GM23248 (cell line): ENCODE measurements at regions not wholly inside any gene's neighbourhood (a gene's known extent, or its start where the extent isn't known, plus 50 kb on each side); places are given as distances from the start of the nearest gene placed in this dataset.

Experiments used
- DNase-seq: peaks from one replicate; pipeline ENCODE4 v3.0.0-alpha.2; 2015
- H2AFZ ChIP-seq: fragments of 200-600 bp; sonication (generic); 2 replicates; pipeline ENCODE4 v1.6.1; 2016; ENCODE audit warnings: antibody characterized with exemption
- H3F3A ChIP-seq: fragments of 200-600 bp; sonication (generic); 2 replicates; pipeline ENCODE4 v1.6.1; 2016; ENCODE audit warnings: mild to moderate bottlenecking, antibody characterized with exemption, mixed run types; ENCODE audit not compliant: insufficient read depth
- H3K27ac ChIP-seq: fragments of 200-600 bp; sonication (generic); 2 replicates; pipeline ENCODE4 v1.5.1; 2016; ENCODE audit warnings: mild to moderate bottlenecking
- H3K27me3 ChIP-seq: fragments of 200-600 bp; sonication (generic); replicated peaks from 2 replicates; pipeline ENCODE4 v1.6.1; 2016; ENCODE audit warnings: mild to moderate bottlenecking; ENCODE audit not compliant: insufficient read depth
- H3K36me3 ChIP-seq: fragments of 200-600 bp; sonication (generic); 2 replicates; pipeline ENCODE4 v1.6.1; 2016; ENCODE audit warnings: low read depth, mild to moderate bottlenecking
- H3K4me1 ChIP-seq: fragments of 200-600 bp; sonication (generic); 2 replicates; pipeline ENCODE4 v1.6.1; 2016; ENCODE audit warnings: mild to moderate bottlenecking; ENCODE audit not compliant: insufficient read depth
- H3K4me2 ChIP-seq: fragments of 200-600 bp; sonication (generic); one replicate; pipeline ENCODE4 v1.6.1; 2016; ENCODE audit warnings: mild to moderate bottlenecking; ENCODE audit not compliant: unreplicated experiment
- H3K4me3 ChIP-seq: fragments of 200-600 bp; sonication (generic); 2 replicates; pipeline ENCODE4 v1.5.1; 2016; ENCODE audit warnings: mild to moderate bottlenecking
- H3K79me2 ChIP-seq: fragments of 200-600 bp; sonication (generic); 2 replicates; pipeline ENCODE4 v1.6.1; 2016; ENCODE audit warnings: mild to moderate bottlenecking; ENCODE audit not compliant: insufficient read depth
- H3K9ac ChIP-seq: fragments of 200-600 bp; sonication (generic); 2 replicates; pipeline ENCODE4 v1.6.1; 2016; ENCODE audit warnings: mild to moderate bottlenecking
- H3K9me2 ChIP-seq: fragments of 200-600 bp; sonication (generic); 2 replicates; pipeline ENCODE4 v1.6.1; 2016; ENCODE audit warnings: mixed run types, mild to moderate bottlenecking, moderate library complexity; ENCODE audit not compliant: insufficient read depth
- H3K9me3 ChIP-seq: fragments of 200-600 bp; sonication (generic); one replicate; pipeline ENCODE4 v1.6.1; 2017; ENCODE audit warnings: low read depth
- H4K20me1 ChIP-seq: fragments of 200-600 bp; sonication (generic); 2 replicates; pipeline ENCODE4 v1.6.0; 2016; ENCODE audit not compliant: insufficient read depth
- EZH2 ChIP-seq: fragments of 200-600 bp; sonication (generic); IDR thresholded peaks from 2 replicates; pipeline ENCODE4 v1.6.1; 2018; ENCODE audit warnings: antibody characterized with exemption, mild to moderate bottlenecking; ENCODE audit not compliant: insufficient read depth, poor library complexity, severe bottlenecking
- EZH2phosphoT487 ChIP-seq: fragments of 200-600 bp; sonication (generic); IDR thresholded peaks from 2 replicates; pipeline ENCODE4 v1.6.1; 2018; ENCODE audit warnings: antibody characterized with exemption, moderate library complexity, mild to moderate bottlenecking, low read depth; ENCODE audit not compliant: insufficient read depth
- WGBS, 2 experiments: methylation state at CpG; one replicate each; pipeline ENCODE4 v1.1.6; 2015 to 2017; ENCODE audit warnings: low lambda C conversion rate in 2 of 2, low coverage in 1 of 2; ENCODE audit errors: missing lambda C conversion rate in 2 of 2; 5-methylcytosine and 5-hydroxymethylcytosine counted together
- in situ Hi-C: fragments of 300-500 bp; cut with MboI; formaldehyde crosslinking; loops from 2 replicates; pipeline ENCODE4 v1.15.0; 2020

- Histone ChIP-seq H3K27me3 (no peaks in the 10 kb centered on the region), H3K9me3 (no peaks in the 10 kb centered on the region), H3K9ac (no peak overlapping the region), H3K4me3 (no peak overlapping the region), H3F3A (no peaks in the 10 kb centered on the region), H3K9me2 (no peaks in the 10 kb centered on the region), H3K36me3 (no peaks in the 10 kb centered on the region), H3K4me2 (no peak overlapping the region), H3K79me2 (no peaks in the 10 kb centered on the region), H3K27ac (no peak overlapping the region), H2AFZ (no peak overlapping the region), H3K4me1 (no peaks in the 10 kb centered on the region), H4K20me1 (no peaks in the 10 kb centered on the region)
- TF ChIP-seq EZH2phosphoT487, result no peak
- TF ChIP-seq EZH2, result no peak
- no peak for DNase-seq
- 33 to 44% methylated on average over 1 of the region's 1 CpG for WGBS, 2 experiments
- in situ Hi-C loops, result no loop called here
Observed at GRCh38 chr2:134072341-134072740, 181.5 kb upstream of the MGAT5 start.

GRCh38 chr2:134073023-134073422 lies 180.8 kb upstream of the MGAT5 start:
- no peak overlapping the region for H3K4me3 ChIP-seq
- H3K4me2 ChIP-seq, result no peak overlapping the region
- no peaks in the 10 kb centered on the region for H3K79me2 ChIP-seq
- H3K36me3 ChIP-seq, result no peaks in the 10 kb centered on the region
- H3K9me3 ChIP-seq, result no peaks in the 10 kb centered on the region
- TF ChIP-seq EZH2 (no peak), EZH2phosphoT487 (no peak)
- H3K4me1 ChIP-seq, result no peaks in the 10 kb centered on the region
- no peak overlapping the region for H3K27ac ChIP-seq
- H3K27me3 ChIP-seq, result no peaks in the 10 kb centered on the region
- no peak overlapping the region for H3K9ac ChIP-seq
- H4K20me1 ChIP-seq, result no peaks in the 10 kb centered on the region
- no peak for DNase-seq
- no peaks in the 10 kb centered on the region for H3K9me2 ChIP-seq
- H3F3A ChIP-seq, result no peaks in the 10 kb centered on the region
- 3 to 4% methylated on average over 2 of the region's 2 CpGs for WGBS, 2 experiments
- no peak overlapping the region for H2AFZ ChIP-seq
- in situ Hi-C loops, result no loop called here

GRCh38 chr2:134074619-134075018 lies 179.3 kb upstream of the MGAT5 start:
- in situ Hi-C loops, result no loop called here
- Histone ChIP-seq H3K27ac (no peak overlapping the region), H3K4me3 (no peak overlapping the region), H3K4me1 (no peaks in the 10 kb centered on the region), H3F3A (no peaks in the 10 kb centered on the region), H2AFZ (no peak overlapping the region), H3K4me2 (no peak overlapping the region), H3K36me3 (no peaks in the 10 kb centered on the region), H3K79me2 (no peaks in the 10 kb centered on the region), H3K9ac (no peak overlapping the region), H3K9me3 (no peaks in the 10 kb centered on the region), H3K9me2 (no peaks in the 10 kb centered on the region), H3K27me3 (no peaks in the 10 kb centered on the region), H4K20me1 (no peaks in the 10 kb centered on the region)
- TF ChIP-seq EZH2phosphoT487 (no peak), EZH2 (no peak)
- 24 to 30% methylated on average over 7 of the region's 7 CpGs for WGBS, 2 experiments
- no peak for DNase-seq

GRCh38 chr2:134075204-134075603 lies 178.7 kb upstream of the MGAT5 start:
- Histone ChIP-seq H4K20me1 (no peaks in the 10 kb centered on the region), H3F3A (no peaks in the 10 kb centered on the region), H3K36me3 (no peaks in the 10 kb centered on the region), H3K27ac (no peak overlapping the region), H3K9me2 (no peaks in the 10 kb centered on the region), H3K79me2 (no peaks in the 10 kb centered on the region), H3K4me1 (no peaks in the 10 kb centered on the region), H3K4me2 (no peak overlapping the region), H3K27me3 (no peaks in the 10 kb centered on the region), H2AFZ (no peak overlapping the region), H3K9ac (no peak overlapping the region), H3K4me3 (no peak overlapping the region), H3K9me3 (no peaks in the 10 kb centered on the region)
- DNase-seq, result no peak
- 35 to 56% methylated on average over 4 of the region's 4 CpGs for WGBS, 2 experiments
- in situ Hi-C loops, result no loop called here
- no peak for TF ChIP-seq EZH2
- no peak for TF ChIP-seq EZH2phosphoT487

GRCh38 chr2:134078354-134078753 lies 175.5 kb upstream of the MGAT5 start:
- Histone ChIP-seq H3K9me3 (no peaks in the 10 kb centered on the region), H3F3A (no peaks in the 10 kb centered on the region), H3K4me1 (no peaks in the 10 kb centered on the region), H3K36me3 (no peaks in the 10 kb centered on the region), H3K4me3 (no peak overlapping the region), H3K9ac (no peak overlapping the region), H3K79me2 (no peaks in the 10 kb centered on the region), H3K9me2 (no peaks in the 10 kb centered on the region), H2AFZ (no peak overlapping the region), H4K20me1 (no peaks in the 10 kb centered on the region), H3K27ac (no peak overlapping the region), H3K4me2 (no peak overlapping the region), H3K27me3 (no peaks in the 10 kb centered on the region)
- WGBS, 2 experiments, result 0 to 13% methylated on average over 1 of the region's 1 CpG
- DNase-seq, result no peak
- TF ChIP-seq EZH2 (no peak), EZH2phosphoT487 (no peak)
- in situ Hi-C loops, result no loop called here
